GM12878 (cell line): ENCODE measurements at regions not wholly inside any gene's neighbourhood (a gene's known extent, or its start where the extent isn't known, plus 50 kb on each side); places are given as distances from the start of the nearest gene placed in this dataset.

Experiments used
- ASH2L ChIP-seq: fragments of 300-600, 200-600 bp; sonication (generic); IDR thresholded peaks from 2 replicates; pipeline ENCODE4 v1.6.1; 2017; ENCODE audit warnings: low read depth, mild to moderate bottlenecking, borderline replicate concordance
- FOS ChIP-seq: IDR thresholded peaks from 3 replicates; pipeline ENCODE4 v1.6.1; 2011; ENCODE audit warnings: borderline replicate concordance; ENCODE audit not compliant: insufficient read length; ENCODE audit errors: extremely low read depth
- POLR2A ChIP-seq: IDR thresholded peaks from 2 replicates; pipeline ENCODE4 v1.6.1; 2011; ENCODE audit warnings: low read depth, mild to moderate bottlenecking, low read length
- SMARCA5 ChIP-seq: fragments of 450-650 bp; IDR thresholded peaks from 2 replicates; pipeline ENCODE4 v1.6.1; 2017; ENCODE audit warnings: mild to moderate bottlenecking
- SMC3 ChIP-seq: IDR thresholded peaks from 2 replicates; pipeline ENCODE4 v1.6.1; 2011; ENCODE audit warnings: low read length, improper control_type of control experiment, borderline replicate concordance
- TAF1 ChIP-seq: IDR thresholded peaks from 2 replicates; pipeline ENCODE4 v1.6.1; 2011; ENCODE audit warnings: mild to moderate bottlenecking, low read depth, low read length, borderline replicate concordance
- TF ChIP-seq, protein P1 (sequence below): fragments of 450-650 bp; IDR thresholded peaks from 2 replicates; pipeline ENCODE4 v1.6.1; 2016; ENCODE audit warnings: mild to moderate bottlenecking
- TF ChIP-seq, protein P2 (sequence below), 3 experiments: IDR thresholded peaks in 2 of 3; conservative IDR thresholded peaks in 1 of 3; 2 replicates each; pipeline ENCODE4 v1.5.1; 2011; ENCODE audit warnings: low read depth in 3 of 3, low read length in 3 of 3, mild to moderate bottlenecking in 3 of 3, control low read depth in 2 of 3, moderate library complexity in 2 of 3, inconsistent platforms in 1 of 3, mixed read lengths in 1 of 3; ENCODE audit not compliant: control insufficient read depth in 2 of 3, insufficient read depth in 1 of 3; ENCODE audit errors: extremely low read depth in 1 of 3
- TF ChIP-seq, protein P3 (sequence below): IDR thresholded peaks from 2 replicates; pipeline ENCODE4 v1.6.1; 2011; ENCODE audit warnings: mild to moderate bottlenecking, low read depth, low read length, moderate library complexity; ENCODE audit not compliant: insufficient replicate concordance
- TF ChIP-seq, protein P4 (sequence below): IDR thresholded peaks from 2 replicates; pipeline ENCODE4 v1.6.1; 2011; ENCODE audit warnings: low read depth, mild to moderate bottlenecking, low read length, moderate library complexity, borderline replicate concordance; ENCODE audit errors: extremely low read depth

DNA sequence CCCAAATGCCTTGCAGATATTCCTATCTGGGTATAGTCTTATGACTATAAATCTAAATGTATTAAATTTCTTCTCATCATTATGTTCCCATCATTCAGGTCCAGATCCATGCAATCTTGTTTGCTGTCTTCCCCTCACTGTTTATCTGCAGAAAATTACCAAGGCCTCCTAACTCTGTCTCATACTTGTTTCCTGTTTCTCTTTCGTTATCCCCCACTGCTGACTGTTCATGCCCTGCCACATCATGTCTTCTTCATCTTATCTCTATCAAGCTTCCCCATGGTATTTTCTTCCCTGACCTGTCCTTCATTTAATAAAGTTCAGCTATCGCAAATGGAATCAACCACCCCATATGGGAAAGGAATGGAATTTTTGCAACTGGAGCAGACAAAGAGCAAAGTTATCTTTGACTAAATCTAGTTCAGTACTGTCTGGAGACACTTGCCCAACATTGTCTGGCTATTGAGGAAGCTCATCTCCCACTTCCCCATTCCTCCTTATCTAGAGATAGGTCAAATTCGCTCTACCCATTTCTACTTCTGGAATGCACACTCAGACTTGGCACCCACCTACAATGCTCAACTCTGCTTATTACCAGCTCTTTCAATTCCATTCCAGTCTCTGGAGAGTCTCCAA, 1358.1 kb downstream of the EFNB2 start:
- TF ChIP-seq, protein P1, sequence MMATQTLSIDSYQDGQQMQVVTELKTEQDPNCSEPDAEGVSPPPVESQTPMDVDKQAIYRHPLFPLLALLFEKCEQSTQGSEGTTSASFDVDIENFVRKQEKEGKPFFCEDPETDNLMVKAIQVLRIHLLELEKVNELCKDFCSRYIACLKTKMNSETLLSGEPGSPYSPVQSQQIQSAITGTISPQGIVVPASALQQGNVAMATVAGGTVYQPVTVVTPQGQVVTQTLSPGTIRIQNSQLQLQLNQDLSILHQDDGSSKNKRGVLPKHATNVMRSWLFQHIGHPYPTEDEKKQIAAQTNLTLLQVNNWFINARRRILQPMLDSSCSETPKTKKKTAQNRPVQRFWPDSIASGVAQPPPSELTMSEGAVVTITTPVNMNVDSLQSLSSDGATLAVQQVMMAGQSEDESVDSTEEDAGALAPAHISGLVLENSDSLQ: no peak
- TF ChIP-seq POLR2A: no peak
- TF ChIP-seq SMARCA5: no peak
- TF ChIP-seq ASH2L: no peak
- TF ChIP-seq, protein P2, sequence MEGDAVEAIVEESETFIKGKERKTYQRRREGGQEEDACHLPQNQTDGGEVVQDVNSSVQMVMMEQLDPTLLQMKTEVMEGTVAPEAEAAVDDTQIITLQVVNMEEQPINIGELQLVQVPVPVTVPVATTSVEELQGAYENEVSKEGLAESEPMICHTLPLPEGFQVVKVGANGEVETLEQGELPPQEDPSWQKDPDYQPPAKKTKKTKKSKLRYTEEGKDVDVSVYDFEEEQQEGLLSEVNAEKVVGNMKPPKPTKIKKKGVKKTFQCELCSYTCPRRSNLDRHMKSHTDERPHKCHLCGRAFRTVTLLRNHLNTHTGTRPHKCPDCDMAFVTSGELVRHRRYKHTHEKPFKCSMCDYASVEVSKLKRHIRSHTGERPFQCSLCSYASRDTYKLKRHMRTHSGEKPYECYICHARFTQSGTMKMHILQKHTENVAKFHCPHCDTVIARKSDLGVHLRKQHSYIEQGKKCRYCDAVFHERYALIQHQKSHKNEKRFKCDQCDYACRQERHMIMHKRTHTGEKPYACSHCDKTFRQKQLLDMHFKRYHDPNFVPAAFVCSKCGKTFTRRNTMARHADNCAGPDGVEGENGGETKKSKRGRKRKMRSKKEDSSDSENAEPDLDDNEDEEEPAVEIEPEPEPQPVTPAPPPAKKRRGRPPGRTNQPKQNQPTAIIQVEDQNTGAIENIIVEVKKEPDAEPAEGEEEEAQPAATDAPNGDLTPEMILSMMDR (IDR thresholded peaks at IDR 0.05 in 2 of 3, conservative IDR thresholded peaks at IDR 0.05 in 1 of 3; ENCODE audit: control insufficient read depth in 2 of 3, extremely low read depth in 1 of 3, insufficient read depth in 1 of 3, low read depth in 3 of 3, low read length in 3 of 3): no peak
- no peak for TF ChIP-seq TAF1
- TF ChIP-seq, protein P3, sequence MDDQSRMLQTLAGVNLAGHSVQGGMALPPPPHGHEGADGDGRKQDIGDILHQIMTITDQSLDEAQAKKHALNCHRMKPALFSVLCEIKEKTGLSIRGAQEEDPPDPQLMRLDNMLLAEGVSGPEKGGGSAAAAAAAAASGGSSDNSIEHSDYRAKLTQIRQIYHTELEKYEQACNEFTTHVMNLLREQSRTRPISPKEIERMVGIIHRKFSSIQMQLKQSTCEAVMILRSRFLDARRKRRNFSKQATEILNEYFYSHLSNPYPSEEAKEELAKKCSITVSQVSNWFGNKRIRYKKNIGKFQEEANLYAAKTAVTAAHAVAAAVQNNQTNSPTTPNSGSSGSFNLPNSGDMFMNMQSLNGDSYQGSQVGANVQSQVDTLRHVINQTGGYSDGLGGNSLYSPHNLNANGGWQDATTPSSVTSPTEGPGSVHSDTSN: no peak
- TF ChIP-seq, protein P4, sequence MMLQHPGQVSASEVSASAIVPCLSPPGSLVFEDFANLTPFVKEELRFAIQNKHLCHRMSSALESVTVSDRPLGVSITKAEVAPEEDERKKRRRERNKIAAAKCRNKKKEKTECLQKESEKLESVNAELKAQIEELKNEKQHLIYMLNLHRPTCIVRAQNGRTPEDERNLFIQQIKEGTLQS: no peak
- TF ChIP-seq FOS: no peak
- TF ChIP-seq SMC3: no peak
